Cardiac muscle cell (in vitro differentiated cells and primary cell): ENCODE measurements at regions not wholly inside any gene's neighbourhood (a gene's known extent, or its start where the extent isn't known, plus 50 kb on each side); places are given as distances from the start of the nearest gene placed in this dataset.

Experiments used
- DNase-seq, 2 donors: peaks; one replicate each; pipeline versions ENCODE4 v3.0.0 to v3.0.0-alpha.2; 2010 to 2017; ENCODE audit warnings: low read depth in 1 of 2, low spot score in 1 of 2
- H3K27ac ChIP-seq: fragments of 200-600 bp; sonication (generic); 2 replicates; pipeline ENCODE4 v1.5.1; 2016
- H3K27me3 ChIP-seq: fragments of 200-600 bp; sonication (generic); 2 replicates; pipeline ENCODE4 v1.6.0; 2016; ENCODE audit warnings: control low read depth
- H3K36me3 ChIP-seq: fragments of 200-600 bp; sonication (generic); 2 replicates; pipeline ENCODE4 v1.5.1; 2016; ENCODE audit warnings: control low read depth
- H3K4me1 ChIP-seq: fragments of 200-600 bp; sonication (generic); 2 replicates; pipeline ENCODE4 v1.8.1; 2017; ENCODE audit warnings: low read depth, mild to moderate bottlenecking, mixed run types
- H3K4me3 ChIP-seq: fragments of 200-600 bp; sonication (generic); 2 replicates; pipeline ENCODE4 v1.5.1; 2016; ENCODE audit warnings: mild to moderate bottlenecking
- H3K9me3 ChIP-seq: fragments of 200-600 bp; sonication (generic); 2 replicates; pipeline ENCODE4 v1.5.1; 2017; ENCODE audit warnings: low read depth, mild to moderate bottlenecking, control low read depth
- CTCF ChIP-seq: IDR thresholded peaks from 2 replicates; pipeline ENCODE4 v1.5.1; 2012; ENCODE audit warnings: low read depth, mild to moderate bottlenecking, low read length

- Histone ChIP-seq H3K27me3 (no peaks in the 10 kb centered on the region), H3K4me3 (no peak overlapping the region), H3K4me1 (no peaks in the 10 kb centered on the region), H3K36me3 (no peaks in the 10 kb centered on the region), H3K27ac (no peak overlapping the region), H3K9me3 (no peaks in the 10 kb centered on the region)
- TF ChIP-seq CTCF, result no peak
- peak in 1 of 2 donors; percentile 15 for DNase-seq
These were observed 56.9 kb upstream of the ENPP4 start for GRCh38 chr6:46072866-46073265.

GRCh38 chr6:46078294-46078693, 51.5 kb upstream of the ENPP4 start:
- Histone ChIP-seq H3K4me1 (no peaks in the 10 kb centered on the region), H3K36me3 (no peaks in the 10 kb centered on the region), H3K27ac (no peak overlapping the region), H3K27me3 (no peaks in the 10 kb centered on the region), H3K4me3 (no peak overlapping the region), H3K9me3 (no peaks in the 10 kb centered on the region)
- no peak for TF ChIP-seq CTCF
- DNase-seq, result no peak

GRCh38 chr6:46079061-46079460, 50.7 kb upstream of the ENPP4 start:
- H3K4me1 ChIP-seq, result no peaks in the 10 kb centered on the region

More at GRCh38 chr6:46079061-46079460, 50.7 kb upstream of the ENPP4 start:
- Histone ChIP-seq H3K36me3 (no peaks in the 10 kb centered on the region), H3K9me3 (no peaks in the 10 kb centered on the region), H3K27me3 (no peaks in the 10 kb centered on the region), H3K27ac (no peak overlapping the region), H3K4me3 (no peak overlapping the region)
- DNase-seq, result no peak
- no peak for TF ChIP-seq CTCF
